Activated CD4-positive, alpha-beta T cell treated with anti-CD3 and anti-CD28 coated beads for 24 hours (primary cell): ENCODE measurements at regions not wholly inside any gene's neighbourhood (a gene's known extent, or its start where the extent isn't known, plus 50 kb on each side); places are given as distances from the start of the nearest gene placed in this dataset.
"Not testable (repeated sequence)": the region's sequence is repeated elsewhere in the genome, so short reads cannot be mapped to it uniquely, and the experiment has no call there.

ENCODE experiments used
- DNase-seq, 2 donors: peaks; one replicate each; pipeline ENCODE4 v3.0.0-alpha.2; 2020; ENCODE audit warnings: low read depth in 2 of 2

- DNase-seq = no peak
These were observed 327.6 kb upstream of the CLEC14A start for GRCh38 chr14:38583471-38583870.

- DNase-seq = no peak
These were observed 322.4 kb upstream of the CLEC14A start for GRCh38 chr14:38578278-38578681.

GRCh38 chr14:38567703-38568102, 311.8 kb upstream of the CLEC14A start:
- DNase-seq = no peak

GRCh38 chr14:38561657-38562056, 305.8 kb upstream of the CLEC14A start:
- DNase-seq = no peak

GRCh38 chr14:38559711-38560110, 303.8 kb upstream of the CLEC14A start:
- DNase-seq = no peak

- not testable (repeated sequence) for DNase-seq
These were observed 301.5 kb upstream of the CLEC14A start for GRCh38 chr14:38557391-38557790.

GRCh38 chr14:38556252-38556651, 300.4 kb upstream of the CLEC14A start:
- no peak for DNase-seq

DNA sequence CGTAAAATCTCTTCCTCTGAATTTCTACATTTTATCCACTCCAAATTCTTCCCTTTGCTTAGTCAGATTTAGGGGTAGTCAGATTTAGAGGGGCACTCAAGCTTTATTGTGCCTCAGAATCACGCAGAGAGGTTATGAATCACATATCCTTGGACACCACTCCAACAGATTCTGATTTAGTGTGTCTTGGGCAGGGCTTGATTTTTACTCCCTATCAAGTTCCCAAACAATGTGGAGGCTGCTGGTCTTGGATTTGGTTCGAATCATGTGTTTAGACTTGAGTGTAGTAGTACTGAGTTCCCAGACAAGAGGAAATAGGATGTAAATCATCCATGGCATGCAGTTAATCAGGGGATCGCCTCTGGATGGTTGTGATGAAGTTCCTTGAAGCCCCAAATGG, 298.1 kb upstream of the CLEC14A start:
- no peak for DNase-seq

DNA sequence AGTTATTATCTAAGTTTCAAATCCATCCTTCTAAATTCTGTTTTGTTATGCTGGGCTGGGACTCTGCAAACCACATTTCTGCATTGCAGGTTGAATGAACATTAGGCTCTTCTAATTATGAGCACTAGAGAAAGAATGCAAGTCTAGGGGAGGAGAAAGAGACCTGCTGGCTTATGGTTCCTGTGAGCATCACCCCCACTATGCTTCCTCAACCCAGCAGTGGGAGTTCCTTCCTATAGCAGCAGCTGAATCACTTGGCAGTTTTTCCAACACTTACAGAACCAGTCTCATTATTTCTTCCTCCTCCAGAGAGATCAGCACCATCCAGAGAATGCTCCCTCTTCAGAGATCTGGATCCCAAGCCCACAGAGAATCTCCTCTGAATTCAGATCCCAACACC, 297.7 kb upstream of the CLEC14A start:
- no peak for DNase-seq

DNA sequence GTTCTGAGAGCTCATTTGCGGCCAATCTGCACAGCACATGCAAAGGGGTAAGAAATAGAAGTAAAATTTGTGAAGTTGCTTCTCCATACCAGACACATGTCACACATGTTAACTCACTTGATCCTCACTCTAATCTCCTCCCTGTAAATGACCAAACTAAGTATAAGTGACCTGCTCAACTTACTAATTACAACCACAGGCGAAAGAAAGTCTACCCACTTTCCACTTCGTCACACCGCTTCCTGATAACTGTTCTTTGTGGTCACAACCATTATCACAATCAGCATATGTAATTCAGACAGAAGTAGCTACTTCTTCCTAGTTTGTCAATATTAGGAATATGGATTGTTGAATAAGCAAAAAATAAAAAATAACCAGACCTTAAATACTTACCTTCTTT, 293.7 kb upstream of the CLEC14A start:
- DNase-seq = no peak

DNA sequence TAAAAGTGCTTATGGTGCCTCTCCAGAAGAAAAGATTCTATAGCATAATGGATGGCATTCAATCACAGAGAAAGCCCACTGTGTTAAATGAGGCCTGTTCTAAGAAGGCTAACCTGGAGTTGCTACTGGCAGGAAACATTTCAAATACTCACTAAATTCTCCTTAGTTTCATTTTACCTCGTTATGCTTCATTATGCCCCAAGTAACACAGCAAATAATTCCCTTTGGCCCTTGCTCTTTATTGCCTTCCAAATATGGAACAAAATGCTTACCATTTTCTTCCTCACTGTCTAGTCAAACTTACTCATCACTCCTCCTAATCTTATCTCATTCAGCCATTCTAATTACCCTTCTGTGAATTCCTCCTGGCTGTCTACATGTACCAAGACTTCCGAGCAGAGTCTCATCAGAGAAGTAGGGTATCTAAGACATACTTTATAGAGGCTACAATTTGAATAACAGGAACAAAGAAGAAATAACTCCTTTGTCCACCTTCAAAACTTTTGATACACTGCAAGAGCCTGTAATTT, 292.1 kb upstream of the CLEC14A start:
- DNase-seq = no peak

DNA sequence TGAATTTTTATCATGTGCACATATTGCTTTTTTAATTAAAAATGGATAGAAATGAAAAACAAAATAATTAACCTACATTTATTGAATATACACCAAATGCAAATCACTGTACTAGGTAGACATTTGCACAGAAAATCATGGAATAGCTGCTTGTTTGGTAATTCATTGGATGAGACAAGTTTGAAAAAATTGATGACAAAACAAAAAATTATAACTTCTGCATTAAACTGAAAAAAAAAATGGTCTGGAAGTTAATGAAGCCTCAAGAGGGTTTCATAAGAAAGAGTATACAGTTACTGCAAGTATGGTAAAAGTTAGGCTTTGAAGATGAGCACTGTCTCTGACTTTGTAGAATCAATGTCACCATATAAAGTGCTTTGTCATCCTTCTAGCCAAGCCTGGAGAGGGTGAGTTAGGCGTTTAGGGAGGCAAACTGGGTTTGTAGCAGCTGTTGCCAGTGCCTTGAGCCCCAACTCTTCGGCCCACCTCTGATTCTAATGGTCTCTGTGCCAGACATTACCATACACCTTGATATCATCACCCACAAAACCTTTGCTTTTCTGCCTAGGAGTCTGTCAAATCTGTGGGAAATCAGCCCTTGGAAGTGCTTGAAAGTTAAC, 291.1 kb upstream of the CLEC14A start:
- no peak for DNase-seq

- DNase-seq = no peak
These were observed 288.9 kb upstream of the CLEC14A start for GRCh38 chr14:38544776-38545175.

- not testable (repeated sequence) for DNase-seq
These were observed 288.0 kb upstream of the CLEC14A start for GRCh38 chr14:38543851-38544250.

DNA sequence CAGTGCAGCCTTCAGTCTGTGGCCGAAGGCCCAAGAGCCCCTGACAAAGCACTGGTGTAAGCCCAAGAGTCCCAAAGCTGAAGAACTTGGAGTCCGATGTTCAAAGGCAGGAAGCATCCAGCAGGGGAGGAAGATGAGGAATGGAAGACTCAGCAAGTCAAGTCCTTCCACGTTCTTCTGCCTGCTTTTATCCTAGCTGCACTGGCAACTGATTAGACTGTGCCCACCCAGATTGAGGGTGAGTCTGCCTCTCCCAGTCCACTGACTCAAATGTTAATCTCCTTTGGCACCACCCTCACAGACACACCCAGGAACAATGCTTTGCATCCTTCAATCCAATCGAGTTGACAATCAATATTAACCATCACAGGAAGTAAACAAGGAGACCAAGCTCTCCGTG, 282.2 kb upstream of the CLEC14A start:
- DNase-seq = not testable (repeated sequence)

DNA sequence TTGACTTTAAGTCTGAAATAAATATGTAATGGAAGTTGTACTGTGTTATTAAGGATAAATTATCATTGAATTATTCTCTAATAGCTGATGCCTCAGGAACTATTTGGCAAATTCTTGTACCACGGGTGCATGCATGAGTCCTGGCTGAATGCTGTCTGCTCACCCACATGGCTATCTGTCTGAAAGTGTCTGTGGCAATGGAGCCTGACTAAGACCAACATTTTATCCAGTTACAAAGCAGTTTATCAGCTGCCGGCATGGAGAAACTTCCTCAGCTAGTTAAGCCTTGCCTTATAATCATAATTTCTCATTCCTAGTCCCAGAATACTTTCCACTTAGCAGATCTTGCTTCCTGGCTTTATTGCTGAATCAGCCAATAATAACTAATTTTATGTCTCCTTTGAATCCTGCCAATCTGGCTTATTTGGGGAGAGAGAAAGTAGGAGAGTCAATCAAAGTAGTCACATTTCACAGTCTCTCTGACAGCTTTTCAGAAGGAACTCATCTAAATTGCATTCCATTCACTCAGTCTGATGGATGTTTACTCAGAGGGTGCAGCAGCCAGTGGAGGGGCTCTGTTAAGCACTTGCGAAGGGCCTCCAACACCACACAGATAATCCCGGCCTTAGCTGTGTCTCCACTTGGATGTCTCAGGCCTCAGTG, 280.6 kb upstream of the CLEC14A start:
- DNase-seq = no peak

GRCh38 chr14:38528582-38528981, 272.7 kb upstream of the CLEC14A start:
- no peak for DNase-seq

- DNase-seq = no peak
These were observed 271.6 kb upstream of the CLEC14A start for GRCh38 chr14:38527502-38527878.

DNA sequence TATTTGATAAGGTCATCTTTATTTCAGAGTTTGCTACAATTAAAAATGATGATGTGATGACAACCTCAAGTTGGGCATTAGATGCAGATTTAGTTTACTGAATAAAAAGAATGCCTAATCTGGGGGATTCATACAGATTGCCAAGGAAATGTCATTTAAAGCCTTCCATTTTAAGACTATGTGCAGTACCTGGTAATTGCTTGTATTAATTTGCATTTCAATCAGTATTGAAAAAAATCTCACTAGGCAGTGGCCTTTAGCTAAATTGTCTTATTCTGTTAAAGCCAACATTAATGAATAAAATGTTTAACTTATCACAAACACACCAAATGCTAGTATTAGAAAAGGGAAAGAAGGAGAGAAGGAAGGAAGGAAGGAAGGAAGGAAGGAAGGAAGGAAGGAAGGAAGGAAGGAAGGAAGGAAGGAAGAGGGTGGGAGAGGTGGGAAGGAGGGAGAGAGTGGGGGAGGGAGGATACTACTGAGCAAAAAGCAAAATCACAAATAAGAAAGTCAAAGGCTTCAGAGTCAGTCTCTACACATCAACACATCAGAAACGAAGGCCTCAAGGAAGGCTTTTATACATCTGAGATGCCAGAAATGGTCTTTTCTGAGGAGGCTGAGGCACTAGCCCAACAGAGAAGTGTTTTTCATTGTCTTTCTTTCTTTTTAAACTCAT, 271.1 kb upstream of the CLEC14A start:
- DNase-seq = no peak

DNA sequence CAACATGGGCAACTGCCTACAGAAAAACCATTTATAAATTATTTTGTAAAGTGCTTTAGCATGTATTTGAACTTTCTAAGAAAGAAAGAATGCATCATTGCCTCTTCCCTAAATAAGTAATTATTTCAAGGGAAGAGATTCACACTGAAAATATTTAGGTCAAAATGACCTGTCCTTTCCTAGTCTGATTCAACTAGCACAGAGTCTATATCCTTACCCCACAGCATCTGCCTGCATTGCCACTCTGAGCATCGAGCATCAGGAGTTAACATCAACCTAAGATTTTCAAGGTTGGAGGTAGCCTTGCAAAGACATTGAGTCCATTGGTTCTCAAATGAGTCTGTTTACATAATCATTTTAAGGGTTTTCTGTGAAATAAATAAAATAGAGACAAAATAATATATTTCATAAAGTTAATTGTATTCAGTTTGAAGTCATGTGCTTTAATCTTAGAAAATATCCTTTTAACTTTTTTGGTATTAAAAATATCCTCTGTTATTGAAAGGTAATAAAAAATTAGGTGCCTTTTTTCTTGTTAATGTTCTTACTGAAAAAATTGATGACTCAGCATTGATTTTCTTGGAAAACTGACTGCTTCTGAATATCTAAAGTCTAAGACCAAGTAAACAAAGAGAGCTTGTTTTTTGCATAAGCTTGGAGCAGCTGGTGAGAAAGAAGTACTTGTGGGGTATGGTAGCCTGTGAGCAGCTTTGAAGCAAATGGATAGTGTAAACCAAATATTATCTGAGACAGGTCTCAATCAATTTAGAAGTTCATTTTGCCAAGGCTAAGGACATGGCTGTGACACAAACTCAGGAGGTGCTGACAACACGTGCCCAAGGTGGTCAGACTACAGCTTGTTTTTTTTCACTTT, 269.0 kb upstream of the CLEC14A start:
- no peak for DNase-seq

GRCh38 chr14:38522724-38523123, 266.8 kb upstream of the CLEC14A start:
- DNase-seq = no peak

DNA sequence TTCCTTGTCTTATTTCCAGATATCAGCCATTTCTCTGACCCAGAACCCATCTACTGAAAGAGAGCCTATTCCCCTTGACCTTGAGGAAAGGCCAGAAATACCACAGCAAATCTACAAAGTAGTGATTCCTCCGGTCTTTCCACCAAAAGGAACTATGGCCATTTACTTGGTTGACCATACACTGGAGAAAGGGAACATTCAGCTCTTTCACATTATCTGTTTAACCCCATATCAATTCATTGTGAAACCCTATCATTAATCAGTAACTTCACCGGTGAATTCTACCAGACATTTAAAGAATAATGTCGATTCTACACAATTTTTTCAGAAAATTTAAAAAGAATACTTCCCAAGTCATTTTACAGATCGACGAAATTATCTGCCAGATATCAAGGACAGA, 265.7 kb upstream of the CLEC14A start:
- no peak for DNase-seq
